ENCODE measurements at regions not wholly inside any gene's neighbourhood (a gene's known extent, or its start where the extent isn't known, plus 50 kb on each side); places are given as distances from the start of the nearest gene placed in this dataset.

DNA sequence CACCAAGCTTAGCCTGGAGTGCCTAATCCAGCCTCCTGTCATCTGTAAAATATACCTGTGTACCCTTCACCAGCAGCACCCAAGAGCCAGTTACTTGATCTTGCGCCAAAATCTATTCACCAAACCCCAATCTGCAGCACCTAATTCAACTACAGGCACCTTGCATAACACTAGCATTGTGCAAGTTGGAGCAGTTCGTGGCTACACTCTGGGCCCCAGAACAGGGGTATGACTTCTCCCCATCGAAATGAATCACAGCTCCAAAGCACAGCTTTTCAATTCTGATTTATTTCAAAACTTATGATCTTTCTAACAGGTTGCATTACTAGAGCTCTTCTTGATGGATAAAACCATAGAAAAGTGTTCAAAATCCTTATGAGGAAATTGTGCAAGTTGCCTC, 100.4 kb upstream of the TCF21 start:
- TF ChIP-seq POLR2A (IDR thresholded peaks at IDR 0.05) = no peak
- TF ChIP-seq, protein P1, sequence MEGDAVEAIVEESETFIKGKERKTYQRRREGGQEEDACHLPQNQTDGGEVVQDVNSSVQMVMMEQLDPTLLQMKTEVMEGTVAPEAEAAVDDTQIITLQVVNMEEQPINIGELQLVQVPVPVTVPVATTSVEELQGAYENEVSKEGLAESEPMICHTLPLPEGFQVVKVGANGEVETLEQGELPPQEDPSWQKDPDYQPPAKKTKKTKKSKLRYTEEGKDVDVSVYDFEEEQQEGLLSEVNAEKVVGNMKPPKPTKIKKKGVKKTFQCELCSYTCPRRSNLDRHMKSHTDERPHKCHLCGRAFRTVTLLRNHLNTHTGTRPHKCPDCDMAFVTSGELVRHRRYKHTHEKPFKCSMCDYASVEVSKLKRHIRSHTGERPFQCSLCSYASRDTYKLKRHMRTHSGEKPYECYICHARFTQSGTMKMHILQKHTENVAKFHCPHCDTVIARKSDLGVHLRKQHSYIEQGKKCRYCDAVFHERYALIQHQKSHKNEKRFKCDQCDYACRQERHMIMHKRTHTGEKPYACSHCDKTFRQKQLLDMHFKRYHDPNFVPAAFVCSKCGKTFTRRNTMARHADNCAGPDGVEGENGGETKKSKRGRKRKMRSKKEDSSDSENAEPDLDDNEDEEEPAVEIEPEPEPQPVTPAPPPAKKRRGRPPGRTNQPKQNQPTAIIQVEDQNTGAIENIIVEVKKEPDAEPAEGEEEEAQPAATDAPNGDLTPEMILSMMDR (IDR thresholded peaks at IDR 0.05) = no peak

All from tibial nerve (tissue), 3 donors.